LNCAP (cell line): ENCODE measurements at regions not wholly inside any gene's neighbourhood (a gene's known extent, or its start where the extent isn't known, plus 50 kb on each side); places are given as distances from the start of the nearest gene placed in this dataset.

Experiments
- TF ChIP-seq, protein P1 (sequence below): fragments of 450-650 bp; IDR thresholded peaks from 2 replicates; pipeline ENCODE4 v1.5.1; 2017; ENCODE audit warnings: mild to moderate bottlenecking

DNA sequence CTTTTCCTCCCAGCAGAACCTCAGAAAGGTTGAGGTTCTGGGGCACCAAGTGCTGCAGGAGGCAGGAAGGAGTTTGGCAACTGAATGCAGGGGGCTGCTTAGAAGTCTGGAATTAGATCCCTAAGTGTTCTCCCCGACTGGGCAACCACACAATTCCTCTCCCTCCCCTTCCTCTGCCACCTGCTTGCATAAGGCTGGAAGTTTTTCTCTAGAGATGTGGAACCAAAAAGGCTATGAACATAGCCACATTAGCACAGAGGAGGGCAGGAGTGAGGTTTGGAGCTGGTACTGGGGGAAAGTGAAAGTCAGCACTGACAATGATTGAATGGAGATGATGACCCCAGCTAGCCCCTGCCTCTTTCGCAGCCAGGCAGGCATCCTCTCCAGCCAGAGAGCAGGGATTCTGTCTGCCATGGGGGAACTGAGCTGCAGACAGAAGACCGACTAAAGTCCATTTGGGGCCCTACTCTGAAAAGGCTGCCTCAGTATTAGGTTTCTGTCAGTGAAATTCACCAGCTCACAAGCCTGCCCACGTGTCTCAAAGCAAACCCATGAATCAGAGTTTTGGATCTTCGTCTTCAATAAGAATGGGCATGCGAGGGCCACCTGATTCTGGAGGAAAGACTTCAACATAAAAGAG, 87.9 kb upstream of the ITGA6 start:
- TF ChIP-seq, protein P1, sequence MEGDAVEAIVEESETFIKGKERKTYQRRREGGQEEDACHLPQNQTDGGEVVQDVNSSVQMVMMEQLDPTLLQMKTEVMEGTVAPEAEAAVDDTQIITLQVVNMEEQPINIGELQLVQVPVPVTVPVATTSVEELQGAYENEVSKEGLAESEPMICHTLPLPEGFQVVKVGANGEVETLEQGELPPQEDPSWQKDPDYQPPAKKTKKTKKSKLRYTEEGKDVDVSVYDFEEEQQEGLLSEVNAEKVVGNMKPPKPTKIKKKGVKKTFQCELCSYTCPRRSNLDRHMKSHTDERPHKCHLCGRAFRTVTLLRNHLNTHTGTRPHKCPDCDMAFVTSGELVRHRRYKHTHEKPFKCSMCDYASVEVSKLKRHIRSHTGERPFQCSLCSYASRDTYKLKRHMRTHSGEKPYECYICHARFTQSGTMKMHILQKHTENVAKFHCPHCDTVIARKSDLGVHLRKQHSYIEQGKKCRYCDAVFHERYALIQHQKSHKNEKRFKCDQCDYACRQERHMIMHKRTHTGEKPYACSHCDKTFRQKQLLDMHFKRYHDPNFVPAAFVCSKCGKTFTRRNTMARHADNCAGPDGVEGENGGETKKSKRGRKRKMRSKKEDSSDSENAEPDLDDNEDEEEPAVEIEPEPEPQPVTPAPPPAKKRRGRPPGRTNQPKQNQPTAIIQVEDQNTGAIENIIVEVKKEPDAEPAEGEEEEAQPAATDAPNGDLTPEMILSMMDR, result no peak

DNA sequence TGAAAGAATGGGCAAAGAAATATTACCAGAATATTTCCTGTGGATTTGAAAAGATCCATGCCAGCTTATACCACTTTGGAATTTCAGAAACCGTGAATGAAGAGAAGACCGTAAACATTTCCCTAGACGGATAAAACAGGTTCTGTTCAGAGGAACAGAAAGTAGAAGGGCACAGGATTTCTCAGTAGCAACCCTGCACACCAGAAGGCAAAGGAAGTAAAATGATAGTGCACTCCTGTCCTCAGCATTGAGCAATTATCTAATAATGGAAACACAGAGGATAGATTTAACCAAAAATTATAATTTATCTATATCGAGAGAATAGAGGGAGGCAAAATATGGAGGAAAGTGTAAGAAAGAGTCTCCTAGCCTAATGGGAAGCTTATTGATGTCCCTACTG, 87.0 kb upstream of the ITGA6 start:
- TF ChIP-seq, protein P1, result no peak

DNA sequence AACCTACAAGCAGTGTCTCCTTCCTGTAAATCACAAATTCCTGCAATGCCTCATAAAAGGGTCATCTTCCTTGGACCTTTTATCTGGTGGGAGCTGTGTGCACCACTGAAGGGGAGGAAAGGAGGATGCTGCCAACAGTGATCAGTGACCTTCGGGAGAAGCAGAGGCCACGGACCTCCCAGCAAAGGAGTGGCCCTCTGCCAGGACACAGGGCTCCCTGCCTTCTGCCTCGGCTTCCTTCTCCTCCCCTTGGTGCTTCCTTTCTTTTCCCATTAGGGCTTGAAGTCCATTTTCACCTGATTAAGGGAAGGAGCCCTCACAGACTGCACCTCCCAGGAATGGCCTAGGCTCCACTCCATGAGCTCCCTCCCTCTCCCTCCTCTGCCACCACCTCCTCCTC, 85.3 kb upstream of the ITGA6 start:
- TF ChIP-seq, protein P1, result no peak

DNA sequence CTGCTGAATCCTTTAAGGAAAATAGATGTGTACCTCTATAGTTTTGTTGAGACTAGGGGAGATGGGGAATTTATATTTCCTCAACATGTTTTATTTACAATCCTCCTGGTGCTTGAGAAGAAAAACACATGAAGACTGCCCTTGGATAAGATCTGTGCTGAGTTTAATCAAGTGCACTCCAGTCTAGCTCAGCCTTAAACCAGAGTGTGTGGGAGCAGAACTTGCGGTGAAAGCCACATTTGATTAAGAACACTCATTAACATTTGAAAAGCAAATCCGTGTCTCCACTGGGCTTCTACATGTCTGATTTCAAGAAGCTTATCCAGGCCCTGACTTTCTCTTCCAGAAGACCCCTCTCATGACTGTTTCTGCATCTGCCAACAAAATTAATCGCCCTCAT, 84.8 kb upstream of the ITGA6 start:
- TF ChIP-seq, protein P1, result no peak

DNA sequence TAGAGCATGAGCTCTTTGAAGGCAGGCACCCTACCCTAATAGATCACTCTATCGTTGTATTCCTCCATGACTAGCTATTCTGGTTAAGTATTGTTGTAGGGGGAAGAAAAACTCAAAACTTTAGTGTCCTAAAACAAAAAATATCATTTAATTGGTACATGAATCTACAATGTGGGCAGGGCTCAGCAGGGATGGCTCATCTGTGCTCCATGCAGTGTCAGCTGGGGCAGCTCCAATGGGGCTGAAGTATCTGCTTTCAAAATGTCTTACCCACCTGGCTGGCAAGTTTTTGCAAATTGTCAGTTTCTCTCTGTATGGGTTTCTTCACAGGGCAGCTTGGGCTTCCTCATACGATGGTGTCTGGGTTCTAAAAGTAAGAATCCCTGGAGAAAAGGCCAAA, 83.2 kb upstream of the ITGA6 start:
- TF ChIP-seq, protein P1, result no peak

DNA sequence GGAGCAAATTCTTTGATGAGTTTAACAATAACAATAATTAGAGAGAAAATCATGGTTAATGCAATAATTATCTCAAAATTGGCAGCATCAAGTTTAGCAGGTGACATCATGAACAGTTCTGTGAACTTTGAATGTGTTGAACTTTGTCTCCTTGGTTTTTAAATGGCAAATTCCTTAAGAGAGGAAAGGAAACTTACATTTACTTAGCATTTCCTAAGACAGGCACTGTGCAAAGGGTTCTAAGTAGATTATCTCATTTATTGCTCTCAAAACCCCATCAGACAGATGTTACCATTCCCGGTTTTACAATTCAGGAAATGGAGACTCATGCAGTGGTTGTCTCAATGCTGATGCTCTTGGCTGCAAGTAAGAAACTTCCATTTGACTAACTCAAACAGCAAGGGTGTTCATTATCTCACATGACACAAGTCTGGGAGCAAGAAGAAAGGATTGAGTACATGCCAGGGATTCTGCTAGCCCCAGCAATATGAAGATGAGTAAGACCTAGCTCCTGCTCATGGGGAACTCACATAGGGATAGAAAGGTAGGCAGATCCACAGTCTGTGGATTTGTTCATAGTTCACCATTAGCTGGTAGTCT, 81.3 kb upstream of the ITGA6 start:
- TF ChIP-seq, protein P1, result no peak

DNA sequence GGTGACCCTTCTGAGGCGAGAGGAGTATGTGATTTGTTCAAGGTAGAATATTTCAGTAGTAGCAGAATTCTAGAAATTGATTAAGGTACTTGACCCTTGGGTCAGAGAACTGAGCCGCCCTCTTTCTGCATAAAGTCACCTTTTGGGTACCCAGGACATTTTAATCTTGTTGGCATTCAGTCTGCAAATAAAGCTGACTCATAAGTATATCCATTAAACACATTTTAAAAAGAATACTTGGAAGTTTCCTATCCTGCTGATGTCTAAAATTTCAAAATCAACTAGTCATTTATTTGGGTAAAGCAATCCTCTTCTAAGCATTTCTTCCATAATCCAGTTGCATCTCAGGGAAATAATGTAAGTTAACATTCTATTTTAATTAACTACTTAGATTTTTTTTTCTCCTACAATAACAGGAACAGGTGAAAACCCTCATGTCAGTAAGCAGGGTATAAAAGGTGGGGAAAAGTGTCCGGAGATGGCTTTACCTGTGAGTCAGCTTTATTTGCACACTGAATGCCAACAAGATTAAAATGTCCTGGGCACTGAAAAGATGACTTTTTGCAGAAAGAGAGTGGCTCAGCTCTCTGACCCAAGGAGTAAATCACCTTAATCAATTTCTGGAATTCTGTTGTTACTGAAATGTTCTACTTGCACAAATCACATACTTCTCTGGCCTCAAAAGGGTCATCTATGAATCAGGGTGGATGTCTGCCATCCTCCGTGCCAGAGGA, 78.7 kb upstream of the ITGA6 start:
- TF ChIP-seq, protein P1, result no peak
